Lower leg skin (tissue), 3 donors: ENCODE measurements at regions not wholly inside any gene's neighbourhood (a gene's known extent, or its start where the extent isn't known, plus 50 kb on each side); places are given as distances from the start of the nearest gene placed in this dataset.
"Not testable (repeated sequence)": the region's sequence is repeated elsewhere in the genome, so short reads cannot be mapped to it uniquely, and the experiment has no call there.

Experiments used
- DNase-seq, 2 donors: peaks; one replicate each; pipeline ENCODE4 v3.0.0-alpha.2; 2019; ENCODE audit warnings: low spot score in 2 of 2
- H3K4me3 ChIP-seq: fragments of 200-600 bp; sonication (generic); 2 replicates; pipeline ENCODE4 v1.5.1; 2017; ENCODE audit warnings: mild to moderate bottlenecking, low read depth; ENCODE audit not compliant: poor library complexity, severe bottlenecking
- WGBS, 2 donors: methylation state at CpG; one replicate each; pipeline ENCODE4 v1.1.5; 2018; 5-methylcytosine and 5-hydroxymethylcytosine counted together
- intact Hi-C: fragments of 100-400 bp; cut with DNase I; formaldehyde crosslinking; loops from one replicate; pipeline ENCODE4 v1.15.0; 2023; ENCODE audit warnings: low total_unique reads

DNA sequence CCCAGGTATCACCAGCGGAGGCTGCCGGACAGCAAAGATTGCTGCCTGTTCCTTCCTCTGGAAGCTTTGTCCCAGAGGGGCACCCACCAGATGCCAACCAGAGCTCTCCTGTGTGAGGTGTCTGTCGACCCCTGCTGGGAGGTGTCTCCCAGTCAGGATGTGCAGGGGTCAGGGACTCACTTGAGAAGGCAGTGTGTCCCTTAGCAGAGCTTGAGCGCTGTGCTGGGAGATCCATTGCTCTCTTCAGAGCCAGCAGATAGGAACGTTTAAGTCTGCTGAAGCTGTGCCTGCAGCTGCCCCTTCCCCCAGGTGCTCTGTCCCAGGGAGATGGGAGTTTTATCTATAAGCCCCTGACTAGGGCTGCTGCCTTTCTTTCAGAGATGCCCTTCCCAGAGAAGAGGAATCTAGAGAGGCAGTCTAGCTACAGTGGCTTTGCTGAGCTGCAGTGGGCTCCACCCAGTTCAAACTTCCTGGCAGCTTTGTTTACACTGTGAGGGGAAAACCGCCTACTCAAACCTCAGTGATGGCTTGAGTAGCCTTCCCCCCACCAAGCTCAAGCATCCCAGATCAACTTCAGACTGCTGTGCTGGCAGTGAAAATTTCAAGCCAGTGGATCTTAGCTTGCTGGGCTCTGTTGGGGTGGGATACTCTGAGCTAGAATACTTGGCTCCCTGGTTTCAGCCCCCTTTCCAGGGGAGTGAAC, 253.7 kb downstream of the SPATA31A6 start:
- intact Hi-C loops, H3K4me3 ChIP-seq, DNase-seq: not testable (repeated sequence)
- 89 to 100% methylated on average over 1 to 3 of the region's 6 CpGs for WGBS, 2 donors

DNA sequence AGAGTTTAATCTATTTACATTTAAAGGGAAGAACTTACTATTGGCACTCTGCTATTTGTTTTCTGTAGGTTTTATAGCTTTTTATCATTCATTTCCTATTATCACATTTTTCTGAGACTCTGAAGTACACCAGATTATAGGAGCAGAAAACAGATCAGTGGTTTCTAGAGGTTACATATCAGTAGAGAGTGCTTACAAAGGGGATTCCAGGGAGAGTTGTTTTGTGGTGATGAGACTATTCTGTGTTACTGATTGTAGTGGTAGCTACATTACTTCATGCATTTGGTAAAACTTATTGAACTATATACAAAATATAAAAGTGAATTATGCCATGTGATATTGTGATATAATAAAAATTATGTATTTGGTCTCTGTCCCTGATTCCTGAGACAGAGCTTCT, 259.2 kb downstream of the SPATA31A6 start:
- H3K4me3 ChIP-seq, DNase-seq, intact Hi-C loops: not testable (repeated sequence)

- H3K4me3 ChIP-seq, DNase-seq, intact Hi-C loops: not testable (repeated sequence)
- 38 to 43% methylated on average over 2 of the region's 2 CpGs for WGBS, 2 donors
Measured at GRCh38 chr9:42443414-42443813, 260.0 kb downstream of the SPATA31A6 start.

GRCh38 chr9:42461436-42461835, 278.0 kb downstream of the SPATA31A6 start:
- intact Hi-C loops, DNase-seq, H3K4me3 ChIP-seq: not testable (repeated sequence)
- 88 to 92% methylated on average over 2 of the region's 2 CpGs for WGBS, 2 donors

DNA sequence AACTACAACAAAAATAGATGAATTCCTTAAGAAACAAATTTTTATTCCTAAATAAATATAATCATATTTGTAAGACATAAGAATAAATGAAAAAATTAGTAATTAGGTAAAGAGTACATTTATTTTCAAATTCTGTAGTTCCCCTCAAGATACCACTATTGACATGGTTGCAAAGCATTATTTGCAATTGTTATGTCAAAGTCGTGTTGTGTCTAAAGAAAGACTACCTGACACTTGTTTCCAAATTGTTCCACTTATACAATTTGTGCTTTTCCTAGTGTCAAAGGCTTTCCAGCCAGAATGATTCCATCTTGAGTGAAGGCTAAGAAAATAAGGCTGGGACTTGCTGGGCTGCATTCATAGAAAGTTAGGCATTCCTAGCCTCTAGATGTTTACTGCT, 278.4 kb downstream of the SPATA31A6 start:
- intact Hi-C loops, H3K4me3 ChIP-seq, DNase-seq: not testable (repeated sequence)
- 76 to 79% methylated on average over 1 of the region's 1 CpG for WGBS, 2 donors

- H3K4me3 ChIP-seq, DNase-seq, intact Hi-C loops: not testable (repeated sequence)
- WGBS, 2 donors: 54 to 69% methylated on average over 3 of the region's 3 CpGs
Measured at GRCh38 chr9:42463981-42464380, 280.5 kb downstream of the SPATA31A6 start.

GRCh38 chr9:42470577-42470976, 287.1 kb downstream of the SPATA31A6 start:
- H3K4me3 ChIP-seq, intact Hi-C loops, DNase-seq: not testable (repeated sequence)
- WGBS, 2 donors: 36 to 39% methylated on average over 3 of the region's 3 CpGs

DNA sequence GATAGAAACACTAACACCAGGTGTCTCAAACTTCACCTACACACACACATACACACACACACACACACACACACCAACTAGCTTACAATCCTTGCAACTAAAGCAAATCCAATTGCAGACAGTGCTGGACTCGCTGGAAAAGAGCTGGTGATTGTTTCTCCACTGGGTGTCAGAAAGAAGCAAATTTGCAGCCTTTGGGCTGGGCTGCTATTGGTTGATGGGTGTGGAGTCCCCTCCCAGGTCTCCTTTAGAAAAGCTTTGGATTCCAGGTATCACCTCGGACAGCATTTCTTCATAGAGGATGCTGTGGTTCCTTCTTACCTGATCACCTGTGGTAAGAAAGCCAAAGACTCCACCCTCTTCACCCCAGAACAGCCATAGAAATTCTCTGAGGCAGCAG, 307.5 kb downstream of the SPATA31A6 start:
- intact Hi-C loops, H3K4me3 ChIP-seq: not testable (repeated sequence)

DNA sequence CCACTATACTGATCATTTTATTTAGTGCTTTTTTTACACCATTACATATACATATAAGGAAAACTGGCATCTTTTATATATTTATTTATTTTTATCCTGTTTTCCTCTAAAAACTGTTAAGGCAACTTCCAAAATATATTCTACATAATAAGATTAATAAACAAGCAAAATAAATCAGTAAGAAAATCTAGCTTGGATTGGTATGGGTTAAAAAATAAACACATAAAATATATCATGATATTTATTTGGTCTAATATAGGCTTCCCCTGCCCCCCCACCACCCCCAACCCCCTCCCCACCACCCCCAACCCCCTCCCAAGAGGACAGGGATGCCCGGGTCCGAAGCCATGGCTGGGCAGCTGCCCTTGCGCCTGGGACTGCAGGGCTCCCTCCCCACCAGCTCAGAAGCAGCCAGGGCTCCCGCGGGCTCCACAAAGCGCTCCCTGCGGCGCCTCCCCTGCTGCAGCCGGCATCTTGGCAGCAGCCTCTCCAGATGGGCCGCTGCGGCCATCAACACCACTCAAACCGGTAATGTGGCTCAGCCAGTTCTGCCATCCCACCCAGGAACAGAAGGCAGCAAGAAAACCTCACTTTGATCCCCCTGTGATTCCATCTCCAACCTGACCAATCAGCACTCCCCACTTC, 319.3 kb downstream of the SPATA31A6 start:
- intact Hi-C loops, DNase-seq, H3K4me3 ChIP-seq: not testable (repeated sequence)
- 88 to 91% methylated on average over 12 of the region's 12 CpGs for WGBS, 2 donors

More for the DNA sequence above, 307.5 kb downstream of the SPATA31A6 start:
- DNase-seq: not testable (repeated sequence)
- 48 to 55% methylated on average over 1 of the region's 2 CpGs for WGBS, 2 donors

GRCh38 chr9:42508111-42508510, 324.7 kb downstream of the SPATA31A6 start:
- intact Hi-C loops, H3K4me3 ChIP-seq, DNase-seq: not testable (repeated sequence)
- 21 to 24% methylated on average over 2 of the region's 2 CpGs for WGBS, 2 donors

DNA sequence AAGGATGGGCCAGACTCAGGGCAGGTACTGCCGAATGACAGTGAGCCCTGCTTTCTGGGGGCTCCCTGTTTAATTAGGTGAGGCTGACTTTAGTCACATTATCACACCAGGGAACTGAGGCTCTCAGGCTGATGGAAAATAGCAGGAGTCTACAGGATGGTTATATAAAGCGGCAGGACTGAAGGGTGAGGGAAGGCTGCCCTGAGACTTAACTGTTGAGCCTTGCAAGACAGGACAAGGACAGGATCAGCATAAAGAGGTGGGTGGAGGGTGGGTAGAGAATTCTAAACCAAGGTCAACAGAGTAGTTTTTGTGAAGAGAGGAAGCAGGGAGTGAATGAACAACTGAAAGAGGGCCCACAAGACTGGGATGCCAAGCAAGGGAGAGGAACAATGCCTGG, 330.1 kb downstream of the SPATA31A6 start:
- intact Hi-C loops, H3K4me3 ChIP-seq, DNase-seq: not testable (repeated sequence)
- no CpG with 5 or more reads among the region's 2 CpGs for WGBS, 2 donors

DNA sequence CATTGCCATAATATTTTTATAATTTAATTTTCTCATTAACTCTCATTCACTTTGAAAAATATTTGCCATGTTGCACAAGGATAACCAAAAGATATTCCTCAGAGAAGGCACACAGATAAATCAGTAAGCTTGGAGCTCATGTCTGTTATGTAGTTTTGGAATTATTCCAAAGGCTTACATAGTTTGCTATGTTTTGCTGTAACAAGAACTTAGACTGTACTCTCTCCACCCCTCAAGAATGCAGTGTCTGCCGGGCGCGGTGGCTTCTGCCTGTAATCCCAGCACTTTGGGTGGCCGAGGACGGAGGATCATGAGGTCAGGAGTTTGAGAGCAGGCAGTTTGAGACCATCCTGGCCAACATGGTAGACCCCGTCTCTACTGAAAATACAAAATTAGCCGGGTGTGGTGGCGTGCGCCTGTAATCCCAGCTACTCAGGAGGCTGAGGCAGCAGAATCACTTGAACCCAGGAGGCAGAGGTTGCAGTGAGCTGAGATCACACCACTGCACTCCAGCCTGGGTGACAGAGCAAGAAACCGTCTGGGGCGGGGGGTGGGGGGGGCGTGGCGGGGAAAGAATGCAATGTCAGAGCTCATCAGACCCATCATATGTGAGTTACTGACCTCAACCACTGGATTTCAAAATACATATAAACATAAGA, 351.0 kb downstream of the SPATA31A6 start:
- DNase-seq, intact Hi-C loops, H3K4me3 ChIP-seq: not testable (repeated sequence)
- WGBS, 2 donors: 50 to 60% methylated on average over 13 of the region's 13 CpGs

- H3K4me3 ChIP-seq, intact Hi-C loops: not testable (repeated sequence)
- 25 to 34% methylated on average over 6 of the region's 6 CpGs for WGBS, 2 donors
- peak; percentile 62 to 82 for DNase-seq
Measured at GRCh38 chr9:42534984-42535325, 351.5 kb downstream of the SPATA31A6 start.

GRCh38 chr9:42550789-42551357, 367.4 kb downstream of the SPATA31A6 start:
- DNase-seq, intact Hi-C loops, H3K4me3 ChIP-seq: not testable (repeated sequence)
- 32% methylated on average over 7 of the region's 36 CpGs; no CpG with 5 or more reads in 1 of the 2 donors for WGBS, 2 donors

DNA sequence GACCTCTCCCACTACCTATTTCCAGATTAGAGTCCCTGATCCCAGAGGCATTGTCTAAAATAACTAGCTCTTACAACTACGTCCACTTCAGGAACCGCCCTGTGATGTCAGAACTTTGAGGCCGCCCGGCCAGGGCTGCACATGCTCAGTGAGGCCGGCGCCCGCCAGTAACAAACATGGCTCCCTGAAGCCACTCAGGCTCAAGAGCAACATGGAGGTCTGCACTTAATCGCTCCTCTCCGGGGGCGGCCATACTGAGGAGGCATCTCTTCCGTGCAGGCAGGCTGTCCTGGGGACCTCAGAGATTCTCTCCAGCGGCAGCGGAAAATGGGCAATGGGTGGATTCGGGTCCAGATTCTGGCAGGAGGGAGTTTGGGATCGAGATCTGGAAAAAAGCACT, 385.1 kb downstream of the SPATA31A6 start:
- DNase-seq: peak in 1 of 2 donors; percentile 89
- no CpG with 5 or more reads among the region's 15 CpGs for WGBS, 2 donors
- intact Hi-C loops, H3K4me3 ChIP-seq: not testable (repeated sequence)
